H9 (cell line): ENCODE measurements at regions not wholly inside any gene's neighbourhood (a gene's known extent, or its start where the extent isn't known, plus 50 kb on each side); places are given as distances from the start of the nearest gene placed in this dataset.

ENCODE experiments used
- DNase-seq: peaks from one replicate; pipeline ENCODE4 v3.0.0-alpha.2; 2017
- H2AFZ ChIP-seq: one replicate; pipeline ENCODE4 v1.6.1; 2013; ENCODE audit warnings: mild to moderate bottlenecking, low read length, control low read depth, moderate library complexity
- H2AK5ac ChIP-seq: 2 replicates; pipeline ENCODE4 v1.6.1; 2013; ENCODE audit warnings: low read length, control low read depth, mixed read lengths; ENCODE audit not compliant: insufficient read length
- H2BK120ac ChIP-seq: one replicate; pipeline ENCODE4 v1.6.1; 2013; ENCODE audit warnings: low read depth, mild to moderate bottlenecking, low read length, control low read depth, inconsistent platforms; ENCODE audit not compliant: poor library complexity, severe bottlenecking
- H2BK12ac ChIP-seq: 2 replicates; pipeline ENCODE4 v1.6.1; 2013; ENCODE audit warnings: low read length, control low read depth, mixed read lengths, low read depth; ENCODE audit not compliant: insufficient read length
- H2BK15ac ChIP-seq: 2 replicates; pipeline ENCODE4 v1.6.1; 2013; ENCODE audit warnings: low read depth, low read length, control low read depth
- H2BK20ac ChIP-seq: one replicate; pipeline ENCODE4 v1.6.1; 2013; ENCODE audit warnings: low read depth, mild to moderate bottlenecking, low read length, control low read depth, inconsistent platforms; ENCODE audit not compliant: poor library complexity, severe bottlenecking
- H2BK5ac ChIP-seq: 2 replicates; pipeline ENCODE4 v1.6.1; 2013; ENCODE audit warnings: low read length, control low read depth, mixed read lengths; ENCODE audit not compliant: insufficient read length
- H3K14ac ChIP-seq: 2 replicates; pipeline ENCODE4 v1.6.1; 2013; ENCODE audit warnings: low read length, control low read depth; ENCODE audit not compliant: insufficient read depth
- H3K18ac ChIP-seq: 2 replicates; pipeline ENCODE4 v1.6.1; 2013; ENCODE audit warnings: low read depth, mild to moderate bottlenecking, mixed read lengths, low read length, control low read depth; ENCODE audit not compliant: insufficient read length
- H3K23ac ChIP-seq: 2 replicates; pipeline ENCODE4 v1.6.1; 2013; ENCODE audit warnings: low read length, control low read depth, mixed read lengths, low read depth; ENCODE audit not compliant: insufficient read length
- H3K23me2 ChIP-seq: 2 replicates; pipeline ENCODE4 v1.6.1; 2013; ENCODE audit warnings: low read depth, mild to moderate bottlenecking, mixed read lengths, low read length, control low read depth; ENCODE audit not compliant: insufficient read length, poor library complexity, severe bottlenecking
- H3K27ac ChIP-seq: 2 replicates; pipeline ENCODE4 v1.5.1; 2013; ENCODE audit warnings: low read length, control low read depth, mixed read lengths, low read depth; ENCODE audit not compliant: insufficient read length
- H3K27me3 ChIP-seq: 2 replicates; pipeline ENCODE4 v1.6.1; 2013; ENCODE audit warnings: low read length, control low read depth, inconsistent platforms; ENCODE audit not compliant: insufficient read depth
- H3K4ac ChIP-seq: 2 replicates; pipeline ENCODE4 v1.6.1; 2013; ENCODE audit warnings: low read depth, mild to moderate bottlenecking, control low read depth, inconsistent platforms, low read length, moderate library complexity
- H3K4me1 ChIP-seq: 2 replicates; pipeline ENCODE4 v1.6.1; 2013; ENCODE audit warnings: low read length, control low read depth, inconsistent platforms; ENCODE audit not compliant: insufficient read depth
- H3K4me2 ChIP-seq: 2 replicates; pipeline ENCODE4 v1.6.1; 2013; ENCODE audit warnings: low read length, control low read depth, mixed read lengths; ENCODE audit not compliant: insufficient read length, insufficient read depth
- H3K56ac ChIP-seq: 2 replicates; pipeline ENCODE4 v1.6.1; 2013; ENCODE audit warnings: low read depth, mild to moderate bottlenecking, mixed read lengths, low read length, control low read depth; ENCODE audit not compliant: insufficient read length
- H3K79me1 ChIP-seq: 2 replicates; pipeline ENCODE4 v1.6.1; 2013; ENCODE audit warnings: low read depth, mild to moderate bottlenecking, moderate library complexity, low read length, control low read depth, inconsistent platforms; ENCODE audit not compliant: insufficient read depth, poor library complexity, severe bottlenecking
- H3K79me2 ChIP-seq: 2 replicates; pipeline ENCODE4 v1.6.1; 2013; ENCODE audit warnings: low read length, control low read depth, inconsistent platforms; ENCODE audit not compliant: insufficient read depth
- H3K9ac ChIP-seq: 2 replicates; pipeline ENCODE4 v1.6.1; 2013; ENCODE audit warnings: low read length, control low read depth, mixed read lengths; ENCODE audit not compliant: insufficient read length; ENCODE audit errors: extremely low read depth
- H3K9me3 ChIP-seq: one replicate; pipeline ENCODE4 v1.6.1; 2013; ENCODE audit warnings: low read depth, low read length, inconsistent platforms; ENCODE audit not compliant: control insufficient read depth
- H3T11ph ChIP-seq: one replicate; pipeline ENCODE4 v1.6.1; 2013; ENCODE audit warnings: mild to moderate bottlenecking, low read length, control low read depth, inconsistent platforms
- H4K20me1 ChIP-seq: one replicate; pipeline ENCODE4 v1.6.1; 2013; ENCODE audit not compliant: control insufficient read depth, insufficient read length, insufficient read depth
- H4K5ac ChIP-seq: 2 replicates; pipeline ENCODE4 v1.6.1; 2013; ENCODE audit warnings: low read depth, mild to moderate bottlenecking, mixed read lengths, low read length, control low read depth; ENCODE audit not compliant: insufficient read length
- H4K8ac ChIP-seq: replicated peaks from 2 replicates; pipeline ENCODE4 v1.6.1; 2013; ENCODE audit warnings: low read length, control low read depth, mixed read lengths, low read depth; ENCODE audit not compliant: insufficient read length
- H4K91ac ChIP-seq: 2 replicates; pipeline ENCODE4 v1.6.1; 2013; ENCODE audit warnings: low read depth, mild to moderate bottlenecking, moderate library complexity, mixed read lengths, low read length, control low read depth; ENCODE audit not compliant: insufficient read length
- H3K27ac Mint-ChIP-seq, 3 experiments: 2 replicates in 2 of 3; 3 replicates in 1 of 3; pipeline ENCODE4 v1.8.0; 2020 to 2021; ENCODE audit warnings: mixed read lengths in 3 of 3, mild to moderate bottlenecking in 1 of 3, moderate library complexity in 1 of 3
- H3K27me3 Mint-ChIP-seq: 2 replicates; pipeline ENCODE4 v1.8.0; 2021; ENCODE audit warnings: low read depth, mild to moderate bottlenecking, moderate library complexity, mixed read lengths
- H3K36me3 Mint-ChIP-seq, 3 experiments: 2 replicates in 2 of 3; 3 replicates in 1 of 3; pipeline ENCODE4 v1.8.0; 2020 to 2021; ENCODE audit warnings: low read depth in 3 of 3, mixed read lengths in 3 of 3; ENCODE audit not compliant: insufficient read depth in 1 of 3
- H3K4me1 Mint-ChIP-seq, 2 experiments: 2 replicates each; pipeline ENCODE4 v1.8.0; 2020; ENCODE audit warnings: mixed read lengths in 2 of 2
- H3K4me3 Mint-ChIP-seq, 2 experiments: 2 replicates in 1 of 2; 3 replicates in 1 of 2; pipeline ENCODE4 v1.8.0; 2020 to 2021; ENCODE audit warnings: mild to moderate bottlenecking in 2 of 2, mixed read lengths in 2 of 2, moderate library complexity in 1 of 2
- H3K9me3 Mint-ChIP-seq, 2 experiments: 2 replicates in 1 of 2; 3 replicates in 1 of 2; pipeline ENCODE4 v1.8.0; 2020; ENCODE audit warnings: mild to moderate bottlenecking in 2 of 2, mixed read lengths in 2 of 2, moderate library complexity in 1 of 2
- CTCF ChIP-seq: fragments of 200-600 bp; sonication (generic); conservative IDR thresholded peaks from 3 replicates; pipeline ENCODE4 v1.8.0; 2021; ENCODE audit warnings: antibody characterized with exemption, mild to moderate bottlenecking
- WGBS: extraction: QIAGEN DNeasy Blood & Tissue Kit; methylation state at CpG from one replicate; pipeline ENCODE4 v1.1.7; 2013; ENCODE audit warnings: missing lambda C conversion rate, low lambda C conversion rate, mixed read lengths; ENCODE audit not compliant: insufficient read length; ENCODE audit errors: extremely low coverage; 5-methylcytosine and 5-hydroxymethylcytosine counted together

GRCh38 chr3:64945171-64945729, 257.4 kb upstream of the ADAMTS9 start:
- no peaks in the 10 kb centered on the region for H3K27me3 ChIP-seq
- H3K27ac ChIP-seq: peak overlapping the region; percentile 49
- no peak overlapping the region for H3K4ac ChIP-seq
- H3K4me2 ChIP-seq: peak overlapping the region; percentile 18
- DNase-seq: peak; percentile 60
- no peak overlapping the region for H2AK5ac ChIP-seq
- H3K4me1 Mint-ChIP-seq: peaks cover 19% of the 10 kb centered on the region in 2 experiments
- no peak overlapping the region for H3T11ph ChIP-seq
- no peak overlapping the region for H2BK120ac ChIP-seq
- H3K9me3 Mint-ChIP-seq: no peaks in the 10 kb centered on the region
- no peaks in the 10 kb centered on the region for H4K20me1 ChIP-seq
- H3K18ac ChIP-seq: peak overlapping the region; percentile 51
- no peak overlapping the region for H3K56ac ChIP-seq
- H3K23me2 ChIP-seq: no peaks in the 10 kb centered on the region
- peak overlapping the region; percentile 24; the same call in 1 of the 2 replicates for H3K14ac ChIP-seq
- no peak for TF ChIP-seq CTCF
- H4K5ac ChIP-seq: no peak overlapping the region
- H3K27ac Mint-ChIP-seq: peak overlapping the region; percentile 45 to 92 (median 79)
- H3K4me1 ChIP-seq: no peaks in the 10 kb centered on the region; the same call in 1 of the 2 replicates
- no CpG with 5 or more reads among the region's 6 CpGs for WGBS
- no peak overlapping the region for H3K9ac ChIP-seq
- H2BK20ac ChIP-seq: no peak overlapping the region
- no peaks in the 10 kb centered on the region for H3K79me1 ChIP-seq
- H3K23ac ChIP-seq: no peak overlapping the region
- H2BK5ac ChIP-seq: no peak overlapping the region
- H3K9me3 ChIP-seq: no peaks in the 10 kb centered on the region
- no peak overlapping the region for H4K8ac ChIP-seq
- H3K27me3 Mint-ChIP-seq: no peaks in the 10 kb centered on the region
- no peak overlapping the region for H2AFZ ChIP-seq
- H4K91ac ChIP-seq: no peak overlapping the region
- H2BK15ac ChIP-seq: no peak overlapping the region
- H2BK12ac ChIP-seq: no peak overlapping the region
- H3K4me3 Mint-ChIP-seq: peak overlapping the region; percentile 4 to 10; a peak in 3 of 5 replicates
- H3K79me2 ChIP-seq: no peaks in the 10 kb centered on the region
- no peaks in the 10 kb centered on the region for H3K36me3 Mint-ChIP-seq
